Activated naive CD4-positive, alpha-beta T cell treated with anti-CD3 and anti-CD28 coated beads, Interleukin-2, amount 50 U/mL, for 72 hours (primary cell): ENCODE measurements at regions not wholly inside any gene's neighbourhood (a gene's known extent, or its start where the extent isn't known, plus 50 kb on each side); places are given as distances from the start of the nearest gene placed in this dataset.

ENCODE experiments used
- ATAC-seq, 2 donors: fragments of 150-1000 bp; cut with Tn5 transposase; 2 replicates each; pipeline ENCODE4 v1.10.0; 2021; ENCODE audit warnings: mild to moderate bottlenecking in 2 of 2, moderate library complexity in 2 of 2
- DNase-seq, 2 donors: peaks; one replicate each; pipeline ENCODE4 v3.0.0; 2021 to 2022; ENCODE audit warnings: low spot score in 2 of 2
- H3K27ac Mint-ChIP-seq, 2 donors: one replicate each; pipeline ENCODE4 v1.8.0; 2022; ENCODE audit warnings: mild to moderate bottlenecking in 2 of 2, mixed read lengths in 2 of 2
- H3K36me3 Mint-ChIP-seq, 2 donors: one replicate each; pipeline ENCODE4 v1.8.0; 2022; ENCODE audit warnings: mixed read lengths in 2 of 2
- H3K9me3 Mint-ChIP-seq, 2 donors: one replicate each; pipeline ENCODE4 v1.8.0; 2022; ENCODE audit warnings: mixed read lengths in 2 of 2

- DNase-seq: no peak
- no peaks in the 10 kb centered on the region for H3K36me3 Mint-ChIP-seq
- H3K27ac Mint-ChIP-seq: no peak overlapping the region
- no peak for ATAC-seq
- H3K9me3 Mint-ChIP-seq: no peaks in the 10 kb centered on the region
These were observed 93.3 kb upstream of the MAP1B start for GRCh38 chr5:72013766-72014624.

GRCh38 chr5:72015103-72015548, 92.1 kb upstream of the MAP1B start:
- Mint-ChIP-seq H3K36me3 (no peaks in the 10 kb centered on the region), H3K9me3 (no peaks in the 10 kb centered on the region), H3K27ac (no peak overlapping the region)
- no peak for DNase-seq
- ATAC-seq: no peak

- DNase-seq (peak in 1 of 2 donors; percentile 74), ATAC-seq (peak; percentile 59 to 65)
- no peaks in the 10 kb centered on the region for H3K36me3 Mint-ChIP-seq
- no peaks in the 10 kb centered on the region for H3K9me3 Mint-ChIP-seq
- H3K27ac Mint-ChIP-seq: no peak overlapping the region
These were observed 89.0 kb upstream of the MAP1B start for GRCh38 chr5:72018143-72018803.

- DNase-seq (no peak), ATAC-seq (no peak)
- H3K27ac Mint-ChIP-seq: no peak overlapping the region
- H3K36me3 Mint-ChIP-seq: no peaks in the 10 kb centered on the region
- no peaks in the 10 kb centered on the region for H3K9me3 Mint-ChIP-seq
These were observed 86.9 kb upstream of the MAP1B start for GRCh38 chr5:72020161-72020983.

- no peak for DNase-seq
- no peak for ATAC-seq
These were observed 85.5 kb upstream of the MAP1B start for GRCh38 chr5:72021651-72022357.

GRCh38 chr5:72028382-72028781, 78.9 kb upstream of the MAP1B start:
- Mint-ChIP-seq H3K36me3 (no peaks in the 10 kb centered on the region), H3K9me3 (peaks cover 0 to 4% of the 10 kb centered on the region in 2 donors), H3K27ac (no peak overlapping the region)
- DNase-seq: no peak
- no peak for ATAC-seq

More at GRCh38 chr5:72021651-72022357, 85.5 kb upstream of the MAP1B start:
- Mint-ChIP-seq H3K36me3 (no peaks in the 10 kb centered on the region), H3K27ac (no peak overlapping the region), H3K9me3 (no peaks in the 10 kb centered on the region)

GRCh38 chr5:72030237-72030636, 77.0 kb upstream of the MAP1B start:
- no peak overlapping the region for H3K27ac Mint-ChIP-seq
- DNase-seq (no peak), ATAC-seq (no peak)
- peaks cover 0 to 4% of the 10 kb centered on the region in 2 donors for H3K9me3 Mint-ChIP-seq
- no peaks in the 10 kb centered on the region for H3K36me3 Mint-ChIP-seq

- Mint-ChIP-seq H3K9me3 (peaks cover 0 to 4% of the 10 kb centered on the region in 2 donors), H3K36me3 (no peaks in the 10 kb centered on the region), H3K27ac (no peak overlapping the region)
- ATAC-seq (no peak), DNase-seq (no peak)
These were observed 74.5 kb upstream of the MAP1B start for GRCh38 chr5:72032788-72033187.

- DNase-seq (no peak), ATAC-seq (no peak)
- Mint-ChIP-seq H3K9me3 (peaks cover 0 to 4% of the 10 kb centered on the region in 2 donors), H3K27ac (no peak overlapping the region), H3K36me3 (no peaks in the 10 kb centered on the region)
These were observed 72.5 kb upstream of the MAP1B start for GRCh38 chr5:72034770-72035169.

GRCh38 chr5:72035831-72036230, 71.4 kb upstream of the MAP1B start:
- ATAC-seq: no peak

GRCh38 chr5:72036951-72037350, 70.3 kb upstream of the MAP1B start:
- no peaks in the 10 kb centered on the region for H3K36me3 Mint-ChIP-seq
- no peak for ATAC-seq
- no peaks in the 10 kb centered on the region for H3K9me3 Mint-ChIP-seq
- no peak overlapping the region for H3K27ac Mint-ChIP-seq
- no peak for DNase-seq

More at GRCh38 chr5:72035831-72036230, 71.4 kb upstream of the MAP1B start:
- Mint-ChIP-seq H3K36me3 (no peaks in the 10 kb centered on the region), H3K27ac (no peak overlapping the region), H3K9me3 (no peaks in the 10 kb centered on the region)
- no peak for DNase-seq

- H3K9me3 Mint-ChIP-seq: no peaks in the 10 kb centered on the region
- no peak overlapping the region for H3K27ac Mint-ChIP-seq
- ATAC-seq: no peak
- no peaks in the 10 kb centered on the region for H3K36me3 Mint-ChIP-seq
- no peak for DNase-seq
These were observed 66.8 kb upstream of the MAP1B start for GRCh38 chr5:72040513-72040912.

- Mint-ChIP-seq H3K36me3 (no peaks in the 10 kb centered on the region), H3K27ac (no peak overlapping the region), H3K9me3 (no peaks in the 10 kb centered on the region)
- ATAC-seq (no peak), DNase-seq (no peak)
These were observed 65.6 kb upstream of the MAP1B start for GRCh38 chr5:72041654-72042053.

GRCh38 chr5:72042097-72042496, 65.2 kb upstream of the MAP1B start:
- Mint-ChIP-seq H3K27ac (no peak overlapping the region), H3K9me3 (no peaks in the 10 kb centered on the region), H3K36me3 (no peaks in the 10 kb centered on the region)
- DNase-seq (no peak), ATAC-seq (no peak)

GRCh38 chr5:72045692-72046091, 61.6 kb upstream of the MAP1B start:
- Mint-ChIP-seq H3K36me3 (no peaks in the 10 kb centered on the region), H3K9me3 (peaks cover 6 to 7% of the 10 kb centered on the region in 2 donors), H3K27ac (no peak overlapping the region)
- DNase-seq (no peak), ATAC-seq (no peak)

GRCh38 chr5:72046106-72046505, 61.2 kb upstream of the MAP1B start:
- Mint-ChIP-seq H3K36me3 (no peaks in the 10 kb centered on the region), H3K27ac (no peak overlapping the region), H3K9me3 (peaks cover 6 to 7% of the 10 kb centered on the region in 2 donors)
- no peak for DNase-seq
- no peak for ATAC-seq
